A549 (cell line): ENCODE measurements at regions not wholly inside any gene's neighbourhood (a gene's known extent, or its start where the extent isn't known, plus 50 kb on each side); places are given as distances from the start of the nearest gene placed in this dataset.

Experiments used
- CHD2 ChIP-seq: fragments of 150-350 bp; IDR thresholded peaks from 2 replicates; pipeline ENCODE4 v1.6.1; 2014; ENCODE audit warnings: low read length; ENCODE audit not compliant: partially characterized antibody
- CHD4 ChIP-seq: fragments of 200-600 bp; sonication (generic); IDR thresholded peaks from 2 replicates; pipeline ENCODE4 v1.6.1; 2016; ENCODE audit warnings: antibody characterized with exemption, mild to moderate bottlenecking, borderline replicate concordance
- FOSB ChIP-seq: fragments of 250-450 bp; sonication (Bioruptor Pico); IDR thresholded peaks from 2 replicates; pipeline ENCODE4 v1.5.0; 2020; ENCODE audit warnings: mild to moderate bottlenecking, moderate library complexity
- HOXB5 ChIP-seq: fragments of 250-450 bp; sonication (Bioruptor Pico); IDR thresholded peaks from 2 replicates; pipeline ENCODE4 v1.5.0; 2020; ENCODE audit warnings: mild to moderate bottlenecking, moderate library complexity
- POLR2A ChIP-seq: IDR thresholded peaks from 2 replicates; pipeline ENCODE4 v1.6.1; 2012; ENCODE audit warnings: mild to moderate bottlenecking, low read length
- POLR2AphosphoS2 ChIP-seq: conservative IDR thresholded peaks from 2 replicates; pipeline ENCODE4 v1.6.1; 2012; ENCODE audit warnings: low read length, improper control_type of control experiment, inconsistent platforms
- RFX5 ChIP-seq: fragments of 450-650 bp; IDR thresholded peaks from 2 replicates; pipeline ENCODE4 v1.7.1; 2014; ENCODE audit warnings: antibody characterized with exemption, mild to moderate bottlenecking, moderate library complexity
- ZNF302 ChIP-seq: fragments of 250-450 bp; sonication (Bioruptor Pico); IDR thresholded peaks from 2 replicates; pipeline ENCODE4 v1.9.0; 2021; ENCODE audit warnings: inconsistent platforms, mild to moderate bottlenecking, moderate library complexity
- TF ChIP-seq, protein P1 (sequence below): fragments of >200 bp; sonication (Bioruptor Twin); formaldehyde crosslinking; IDR thresholded peaks from 3 replicates; pipeline ENCODE4 v1.6.1; 2016
- TF ChIP-seq, protein P2 (sequence below): fragments of >200 bp; sonication (Bioruptor Twin); formaldehyde crosslinking; IDR thresholded peaks from 3 replicates; pipeline ENCODE4 v1.5.1; 2016
- TF ChIP-seq, protein P3 (sequence below): IDR thresholded peaks from 2 replicates; pipeline ENCODE4 v1.6.1; 2012
- TF ChIP-seq, protein P4 (sequence below): IDR thresholded peaks from 2 replicates; pipeline ENCODE4 v1.6.1; 2012; ENCODE audit warnings: low read depth, borderline replicate concordance

DNA sequence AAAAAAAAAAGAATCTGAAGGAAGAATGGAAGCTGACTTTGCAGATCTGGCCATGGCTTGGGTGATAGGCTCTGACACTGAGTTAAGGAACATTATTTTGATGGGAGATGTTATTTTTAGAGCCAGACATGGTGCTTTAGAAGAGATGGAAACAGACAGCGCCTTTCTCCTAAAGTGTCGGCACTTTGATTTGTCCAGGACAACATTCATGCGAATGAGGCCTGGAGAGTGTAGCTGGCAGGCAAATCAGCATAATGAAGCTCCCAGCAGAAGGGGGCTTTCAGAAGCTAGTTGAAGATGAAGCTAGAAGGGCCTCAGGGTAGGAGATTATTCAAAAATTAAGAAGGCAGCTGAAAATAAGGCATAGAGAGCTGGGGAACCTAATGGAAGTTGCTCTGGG, 397.7 kb downstream of the RWDD3 start:
- TF ChIP-seq ZNF302 (CRISPR knock-in tag) (no peak), HOXB5 (no peak), POLR2A (no peak), CHD4 (no peak), RFX5 (no peak), POLR2AphosphoS2 (no peak), CHD2 (no peak), FOSB (no peak)
- TF ChIP-seq, protein P1, sequence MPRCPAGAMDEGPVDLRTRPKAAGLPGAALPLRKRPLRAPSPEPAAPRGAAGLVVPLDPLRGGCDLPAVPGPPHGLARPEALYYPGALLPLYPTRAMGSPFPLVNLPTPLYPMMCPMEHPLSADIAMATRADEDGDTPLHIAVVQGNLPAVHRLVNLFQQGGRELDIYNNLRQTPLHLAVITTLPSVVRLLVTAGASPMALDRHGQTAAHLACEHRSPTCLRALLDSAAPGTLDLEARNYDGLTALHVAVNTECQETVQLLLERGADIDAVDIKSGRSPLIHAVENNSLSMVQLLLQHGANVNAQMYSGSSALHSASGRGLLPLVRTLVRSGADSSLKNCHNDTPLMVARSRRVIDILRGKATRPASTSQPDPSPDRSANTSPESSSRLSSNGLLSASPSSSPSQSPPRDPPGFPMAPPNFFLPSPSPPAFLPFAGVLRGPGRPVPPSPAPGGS: no peak
- TF ChIP-seq, protein P2, sequence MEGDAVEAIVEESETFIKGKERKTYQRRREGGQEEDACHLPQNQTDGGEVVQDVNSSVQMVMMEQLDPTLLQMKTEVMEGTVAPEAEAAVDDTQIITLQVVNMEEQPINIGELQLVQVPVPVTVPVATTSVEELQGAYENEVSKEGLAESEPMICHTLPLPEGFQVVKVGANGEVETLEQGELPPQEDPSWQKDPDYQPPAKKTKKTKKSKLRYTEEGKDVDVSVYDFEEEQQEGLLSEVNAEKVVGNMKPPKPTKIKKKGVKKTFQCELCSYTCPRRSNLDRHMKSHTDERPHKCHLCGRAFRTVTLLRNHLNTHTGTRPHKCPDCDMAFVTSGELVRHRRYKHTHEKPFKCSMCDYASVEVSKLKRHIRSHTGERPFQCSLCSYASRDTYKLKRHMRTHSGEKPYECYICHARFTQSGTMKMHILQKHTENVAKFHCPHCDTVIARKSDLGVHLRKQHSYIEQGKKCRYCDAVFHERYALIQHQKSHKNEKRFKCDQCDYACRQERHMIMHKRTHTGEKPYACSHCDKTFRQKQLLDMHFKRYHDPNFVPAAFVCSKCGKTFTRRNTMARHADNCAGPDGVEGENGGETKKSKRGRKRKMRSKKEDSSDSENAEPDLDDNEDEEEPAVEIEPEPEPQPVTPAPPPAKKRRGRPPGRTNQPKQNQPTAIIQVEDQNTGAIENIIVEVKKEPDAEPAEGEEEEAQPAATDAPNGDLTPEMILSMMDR: no peak
- TF ChIP-seq, protein P3, sequence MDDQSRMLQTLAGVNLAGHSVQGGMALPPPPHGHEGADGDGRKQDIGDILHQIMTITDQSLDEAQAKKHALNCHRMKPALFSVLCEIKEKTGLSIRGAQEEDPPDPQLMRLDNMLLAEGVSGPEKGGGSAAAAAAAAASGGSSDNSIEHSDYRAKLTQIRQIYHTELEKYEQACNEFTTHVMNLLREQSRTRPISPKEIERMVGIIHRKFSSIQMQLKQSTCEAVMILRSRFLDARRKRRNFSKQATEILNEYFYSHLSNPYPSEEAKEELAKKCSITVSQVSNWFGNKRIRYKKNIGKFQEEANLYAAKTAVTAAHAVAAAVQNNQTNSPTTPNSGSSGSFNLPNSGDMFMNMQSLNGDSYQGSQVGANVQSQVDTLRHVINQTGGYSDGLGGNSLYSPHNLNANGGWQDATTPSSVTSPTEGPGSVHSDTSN: no peak
- TF ChIP-seq, protein P4, sequence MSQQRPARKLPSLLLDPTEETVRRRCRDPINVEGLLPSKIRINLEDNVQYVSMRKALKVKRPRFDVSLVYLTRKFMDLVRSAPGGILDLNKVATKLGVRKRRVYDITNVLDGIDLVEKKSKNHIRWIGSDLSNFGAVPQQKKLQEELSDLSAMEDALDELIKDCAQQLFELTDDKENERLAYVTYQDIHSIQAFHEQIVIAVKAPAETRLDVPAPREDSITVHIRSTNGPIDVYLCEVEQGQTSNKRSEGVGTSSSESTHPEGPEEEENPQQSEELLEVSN: no peak
